Loucy (cell line): ENCODE measurements at regions not wholly inside any gene's neighbourhood (a gene's known extent, or its start where the extent isn't known, plus 50 kb on each side); places are given as distances from the start of the nearest gene placed in this dataset.

Experiments
- EZH2phosphoT487 ChIP-seq: fragments of 200-600 bp; IDR thresholded peaks from 2 replicates; pipeline ENCODE4 v1.6.1; 2018; ENCODE audit warnings: antibody characterized with exemption, mild to moderate bottlenecking, moderate library complexity, borderline replicate concordance
- TF ChIP-seq, protein P1 (sequence below): fragments of 200-600 bp; sonication (generic); conservative IDR thresholded peaks from 2 replicates; pipeline ENCODE4 v1.5.1; 2014; ENCODE audit warnings: mild to moderate bottlenecking, antibody characterized with exemption, low read length

DNA sequence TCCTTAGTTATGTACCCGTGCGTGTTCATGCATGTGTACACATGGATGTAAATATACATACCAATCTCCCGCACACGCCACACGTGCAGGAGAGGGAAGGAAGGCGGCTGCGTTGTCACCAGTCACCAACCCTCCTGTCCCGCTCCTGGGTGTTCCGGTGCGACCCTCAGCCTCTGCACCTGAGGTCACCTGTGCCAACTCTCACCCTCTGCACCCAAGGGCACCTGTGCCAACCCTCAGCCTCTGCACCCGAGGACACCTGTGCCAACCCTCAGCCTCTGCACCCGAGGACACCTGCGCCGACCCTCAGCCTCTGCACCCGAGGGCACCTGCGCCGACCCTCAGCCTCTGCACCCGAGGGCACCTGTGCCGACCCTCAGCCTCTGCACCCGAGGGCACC is 192.8 kb upstream of the SALL3 start:
- TF ChIP-seq, protein P1, sequence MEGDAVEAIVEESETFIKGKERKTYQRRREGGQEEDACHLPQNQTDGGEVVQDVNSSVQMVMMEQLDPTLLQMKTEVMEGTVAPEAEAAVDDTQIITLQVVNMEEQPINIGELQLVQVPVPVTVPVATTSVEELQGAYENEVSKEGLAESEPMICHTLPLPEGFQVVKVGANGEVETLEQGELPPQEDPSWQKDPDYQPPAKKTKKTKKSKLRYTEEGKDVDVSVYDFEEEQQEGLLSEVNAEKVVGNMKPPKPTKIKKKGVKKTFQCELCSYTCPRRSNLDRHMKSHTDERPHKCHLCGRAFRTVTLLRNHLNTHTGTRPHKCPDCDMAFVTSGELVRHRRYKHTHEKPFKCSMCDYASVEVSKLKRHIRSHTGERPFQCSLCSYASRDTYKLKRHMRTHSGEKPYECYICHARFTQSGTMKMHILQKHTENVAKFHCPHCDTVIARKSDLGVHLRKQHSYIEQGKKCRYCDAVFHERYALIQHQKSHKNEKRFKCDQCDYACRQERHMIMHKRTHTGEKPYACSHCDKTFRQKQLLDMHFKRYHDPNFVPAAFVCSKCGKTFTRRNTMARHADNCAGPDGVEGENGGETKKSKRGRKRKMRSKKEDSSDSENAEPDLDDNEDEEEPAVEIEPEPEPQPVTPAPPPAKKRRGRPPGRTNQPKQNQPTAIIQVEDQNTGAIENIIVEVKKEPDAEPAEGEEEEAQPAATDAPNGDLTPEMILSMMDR = no peak
- no peak for TF ChIP-seq EZH2phosphoT487
